CD4-positive, alpha-beta memory T cell (primary cell): ENCODE measurements at regions not wholly inside any gene's neighbourhood (a gene's known extent, or its start where the extent isn't known, plus 50 kb on each side); places are given as distances from the start of the nearest gene placed in this dataset.

ENCODE experiments used
- CTCF ChIA-PET: fragments of 350-600 bp; sonication (Branson Sonifier 250); formaldehyde crosslinking; loops from one replicate; lab custom pipeline; 2021; ENCODE audit warnings: inconsistent platforms; ENCODE audit not compliant: partially characterized antibody; lab: Charles Lee
- POLR2A ChIA-PET: fragments of 350-600 bp; sonication (Branson Sonifier 250); formaldehyde crosslinking; loops from one replicate; lab custom pipeline; 2021; ENCODE audit not compliant: partially characterized antibody; lab: Charles Lee
- DNase-seq, 5 donors: peaks; one replicate each; pipeline versions ENCODE4 v3.0.0 to v3.0.0-alpha.2; 2020 to 2022; ENCODE audit warnings: mixed read lengths in 1 of 5
- H3K27ac ChIP-seq: one replicate; pipeline ENCODE4 v1.7.0; 2013; ENCODE audit warnings: low read depth, low read length
- H3K27me3 ChIP-seq: 2 replicates; pipeline ENCODE4 v1.7.0; 2013; ENCODE audit warnings: mild to moderate bottlenecking, low read length, moderate library complexity; ENCODE audit not compliant: insufficient read depth
- H3K36me3 ChIP-seq: 2 replicates; pipeline ENCODE4 v1.7.0; 2013; ENCODE audit warnings: mild to moderate bottlenecking, low read length, moderate library complexity; ENCODE audit not compliant: insufficient read depth
- H3K4me1 ChIP-seq: 2 replicates; pipeline ENCODE4 v1.7.0; 2013; ENCODE audit warnings: mild to moderate bottlenecking, low read length, moderate library complexity; ENCODE audit not compliant: insufficient read depth
- H3K4me3 ChIP-seq, 2 donors: one replicate each; pipeline ENCODE4 v1.7.0; 2013; ENCODE audit warnings: low read length in 2 of 2, mild to moderate bottlenecking in 1 of 2
- H3K9me3 ChIP-seq, 2 donors: one replicate each; pipeline ENCODE4 v1.7.0; 2013; ENCODE audit warnings: low read length in 2 of 2, control low read depth in 1 of 2; ENCODE audit not compliant: control insufficient read depth in 1 of 2
- H3K27ac Mint-ChIP-seq, 7 donors: one replicate each; pipeline ENCODE4 v1.8.0; 2020 to 2021; ENCODE audit warnings: mixed read lengths in 7 of 7, mild to moderate bottlenecking in 6 of 7, inconsistent platforms in 3 of 7, moderate library complexity in 3 of 7
- H3K27me3 Mint-ChIP-seq, 2 donors: one replicate each; pipeline ENCODE4 v1.8.0; 2020 to 2021; ENCODE audit warnings: mixed read lengths in 2 of 2
- H3K36me3 Mint-ChIP-seq, 2 donors: one replicate each; pipeline ENCODE4 v1.8.0; 2020 to 2021; ENCODE audit warnings: mixed read lengths in 2 of 2, inconsistent platforms in 1 of 2, mild to moderate bottlenecking in 1 of 2
- H3K4me1 Mint-ChIP-seq, 4 donors: one replicate each; pipeline ENCODE4 v1.8.0; 2020 to 2021; ENCODE audit warnings: mixed read lengths in 4 of 4, mild to moderate bottlenecking in 1 of 4
- H3K4me3 Mint-ChIP-seq, 8 donors: one replicate each; pipeline ENCODE4 v1.8.0; 2020 to 2021; ENCODE audit warnings: mixed read lengths in 8 of 8, mild to moderate bottlenecking in 7 of 8, moderate library complexity in 6 of 8, inconsistent platforms in 3 of 8
- H3K9me3 Mint-ChIP-seq, 8 donors: one replicate each; pipeline ENCODE4 v1.8.0; 2020 to 2021; ENCODE audit warnings: mixed read lengths in 8 of 8, mild to moderate bottlenecking in 5 of 8, inconsistent platforms in 3 of 8, moderate library complexity in 1 of 8
- intact Hi-C: fragments of 100-400 bp; cut with micrococcal nuclease; formaldehyde crosslinking; loops from one replicate; pipeline ENCODE4 v1.15.1; 2023

DNA sequence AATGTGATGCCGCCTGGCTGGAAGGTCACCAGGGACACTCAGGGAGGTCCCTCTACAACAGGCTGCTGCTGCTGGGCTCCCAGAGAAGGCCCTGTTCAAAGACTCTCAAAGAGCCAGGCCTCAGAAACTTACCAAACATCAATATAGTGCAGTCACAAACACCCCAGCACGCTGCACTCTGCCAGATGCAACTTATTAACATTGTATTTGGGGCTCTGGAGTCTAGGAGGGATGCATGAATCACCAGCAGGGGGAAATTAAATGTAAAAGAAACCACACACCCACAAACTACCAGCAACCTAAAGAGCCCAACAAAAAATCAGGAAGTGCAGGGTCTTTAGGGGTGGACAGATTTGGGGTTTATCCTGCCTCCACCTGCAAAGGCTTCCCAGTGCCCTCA, 74.6 kb upstream of the SPATA12 start:
- H3K9me3 ChIP-seq, result no peaks in the 10 kb centered on the region
- no peaks in the 10 kb centered on the region for H3K9me3 Mint-ChIP-seq
- H3K27ac Mint-ChIP-seq, result peak overlapping the region in 3 of 7 donors; percentile 69 to 72 (median 72)
- DNase-seq, result no peak
- H3K27me3 ChIP-seq, result no peaks in the 10 kb centered on the region
- no peaks in the 10 kb centered on the region for H3K36me3 Mint-ChIP-seq
- ChIA-PET POLR2A (interaction anchor here (1.0 kb wide), 1 partner anchor 281 kb away, joined by 4 read pairs; no protein-coding TSS in a partner anchor), CTCF (interaction anchor here (1.4 to 9.9 kb wide), 6 partner anchors 12 to 282 kb away, joined by 3 to 321 read pairs (median 41); partner anchors contain the start of gene ARHGEF3)
- peaks cover 10 to 29% (median 19%) of the 10 kb centered on the region in 4 donors for H3K4me1 Mint-ChIP-seq
- intact Hi-C loops, result no loop called here
- no peaks in the 10 kb centered on the region for H3K36me3 ChIP-seq
- peaks cover 9% of the 10 kb centered on the region for H3K4me1 ChIP-seq
- no peak overlapping the region for H3K4me3 ChIP-seq
- H3K27ac ChIP-seq, result no peak overlapping the region
- H3K27me3 Mint-ChIP-seq, result peaks cover 6% of the 10 kb centered on the region in 2 donors
- H3K4me3 Mint-ChIP-seq, result no peak overlapping the region

DNA sequence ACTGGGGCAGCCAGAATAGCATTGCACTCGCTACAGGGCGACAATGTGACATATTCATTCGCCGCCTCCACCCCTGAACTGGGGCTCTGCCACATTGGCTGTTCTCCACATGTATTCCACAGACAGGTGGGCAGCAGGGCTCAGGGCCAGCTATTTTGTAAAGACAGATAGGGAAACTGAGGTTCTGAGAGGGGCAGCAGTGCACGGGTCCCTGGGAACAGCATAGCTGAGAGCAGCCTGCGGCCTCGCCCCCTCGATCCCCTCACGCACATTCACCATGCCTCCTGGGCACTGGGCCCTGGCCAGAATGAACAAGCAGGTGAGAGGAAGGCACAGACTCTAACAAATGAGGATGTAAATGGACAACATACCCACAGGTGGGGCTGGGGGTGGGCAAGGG, 75.0 kb upstream of the SPATA12 start:
- CTCF ChIA-PET, result interaction anchor here (9.6 to 9.9 kb wide), 2 partner anchors 184 to 282 kb away, joined by 197 to 321 read pairs; partner anchors contain the start of gene ARHGEF3
- peaks cover 5% of the 10 kb centered on the region in 2 donors for H3K27me3 Mint-ChIP-seq
- no peak overlapping the region for H3K4me3 ChIP-seq
- no peaks in the 10 kb centered on the region for H3K9me3 Mint-ChIP-seq
- no peaks in the 10 kb centered on the region for H3K36me3 Mint-ChIP-seq
- no peaks in the 10 kb centered on the region for H3K27me3 ChIP-seq
- intact Hi-C loops, result no loop called here
- H3K4me1 Mint-ChIP-seq, result peaks cover 11 to 33% (median 19%) of the 10 kb centered on the region in 4 donors
- no peak for DNase-seq
- H3K27ac Mint-ChIP-seq, result peak overlapping the region in 2 of 7 donors; percentile 19 to 72
- H3K36me3 ChIP-seq, result no peaks in the 10 kb centered on the region
- no peaks in the 10 kb centered on the region for H3K9me3 ChIP-seq
- H3K4me1 ChIP-seq, result peaks cover 9% of the 10 kb centered on the region
- POLR2A ChIA-PET, result no interaction called here
- H3K4me3 Mint-ChIP-seq, result no peak overlapping the region
- no peak overlapping the region for H3K27ac ChIP-seq

DNA sequence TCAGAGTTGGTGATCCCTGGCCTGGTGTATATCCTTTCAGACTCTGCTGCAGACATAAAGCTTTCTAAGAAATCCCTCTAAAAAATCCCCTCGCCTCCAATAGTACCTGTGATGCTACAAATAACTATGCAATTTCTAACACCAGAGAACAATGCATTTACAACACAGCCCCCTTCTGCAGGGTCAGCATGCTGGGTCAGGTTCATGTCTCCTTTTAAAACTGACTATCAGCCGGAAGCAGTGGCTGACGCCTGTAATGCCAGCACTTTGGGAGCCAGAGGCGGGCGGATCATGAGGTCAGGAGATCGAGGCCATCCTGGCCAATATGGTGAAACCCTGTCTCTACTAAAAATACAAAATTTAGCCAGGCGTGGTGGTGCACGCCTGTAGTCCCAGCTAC, 77.0 kb upstream of the SPATA12 start:
- no peaks in the 10 kb centered on the region for H3K36me3 Mint-ChIP-seq
- Histone ChIP-seq H3K27ac (no peak overlapping the region), H3K9me3 (no peaks in the 10 kb centered on the region), H3K27me3 (no peaks in the 10 kb centered on the region), H3K36me3 (no peaks in the 10 kb centered on the region), H3K4me3 (no peak overlapping the region), H3K4me1 (peaks cover under 1% of the 10 kb centered on the region)
- no peak overlapping the region for H3K27ac Mint-ChIP-seq
- no peaks in the 10 kb centered on the region for H3K9me3 Mint-ChIP-seq
- CTCF ChIA-PET, result interaction anchor here (1.2 to 2.7 kb wide), 3 partner anchors 67 to 282 kb away, joined by 4 to 12 read pairs (median 8); no protein-coding TSS in a partner anchor
- POLR2A ChIA-PET, result no interaction called here
- no peak overlapping the region for H3K4me3 Mint-ChIP-seq
- intact Hi-C loops, result no loop called here
- peaks cover 6 to 27% (median 14%) of the 10 kb centered on the region in 4 donors for H3K4me1 Mint-ChIP-seq
- DNase-seq, result no peak
- H3K27me3 Mint-ChIP-seq, result no peaks in the 10 kb centered on the region

DNA sequence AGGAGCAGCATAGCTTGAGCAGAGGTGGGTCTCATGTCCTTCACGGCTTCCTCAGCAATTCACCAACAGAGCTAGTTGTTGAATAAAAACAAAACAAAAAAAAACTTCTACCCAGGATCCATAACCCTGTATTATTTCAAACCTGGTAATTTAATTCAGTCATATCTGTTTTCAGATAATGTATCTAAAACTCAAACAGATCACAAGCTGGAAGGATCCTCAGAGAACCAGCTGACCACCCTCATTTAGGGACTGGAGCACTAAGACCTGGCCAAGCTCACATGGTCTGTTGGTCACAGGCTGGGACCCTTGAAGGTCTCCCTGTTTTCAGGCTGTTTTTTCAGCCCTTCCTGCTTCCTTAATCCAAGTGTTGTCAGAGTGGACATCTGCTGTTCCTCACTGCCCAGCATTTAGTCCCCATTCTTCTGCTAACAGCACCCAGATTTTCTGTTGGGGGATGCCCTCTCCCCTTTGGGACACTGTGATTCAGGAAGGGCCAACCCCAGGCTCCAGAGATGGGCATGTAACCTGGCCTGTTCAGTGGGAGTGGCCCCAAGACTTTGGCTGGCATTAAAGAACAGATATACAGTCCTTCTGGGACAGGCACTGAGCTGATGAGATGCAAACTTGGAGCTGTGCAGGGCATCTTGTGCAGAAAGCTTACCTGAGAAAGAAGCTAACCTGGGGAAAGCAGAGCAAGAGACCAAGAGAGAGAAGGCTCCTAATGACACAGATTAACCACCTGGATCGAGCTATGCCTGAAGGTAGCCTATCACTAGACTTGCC, 78.8 kb upstream of the SPATA12 start:
- DNase-seq, result no peak
- ChIA-PET CTCF (interaction anchor here (0.7 to 2.7 kb wide), 10 partner anchors 8 to 283 kb away, joined by 3 to 16 read pairs (median 4); no protein-coding TSS in a partner anchor), POLR2A (interaction anchor here (0.6 to 1.5 kb wide), 4 partner anchors 65 to 279 kb away, joined by 3 to 4 read pairs (median 3); partner anchors contain the start of gene ARHGEF3)
- Histone ChIP-seq H3K4me3 (no peak overlapping the region), H3K27ac (no peak overlapping the region), H3K4me1 (no peaks in the 10 kb centered on the region), H3K36me3 (no peaks in the 10 kb centered on the region), H3K27me3 (no peaks in the 10 kb centered on the region), H3K9me3 (no peaks in the 10 kb centered on the region)
- Mint-ChIP-seq H3K9me3 (no peaks in the 10 kb centered on the region), H3K27me3 (no peaks in the 10 kb centered on the region), H3K36me3 (no peaks in the 10 kb centered on the region), H3K4me3 (no peak overlapping the region), H3K4me1 (peaks cover 5 to 19% (median 11%) of the 10 kb centered on the region in 4 donors), H3K27ac (no peak overlapping the region)
- intact Hi-C loops, result no loop called here

DNA sequence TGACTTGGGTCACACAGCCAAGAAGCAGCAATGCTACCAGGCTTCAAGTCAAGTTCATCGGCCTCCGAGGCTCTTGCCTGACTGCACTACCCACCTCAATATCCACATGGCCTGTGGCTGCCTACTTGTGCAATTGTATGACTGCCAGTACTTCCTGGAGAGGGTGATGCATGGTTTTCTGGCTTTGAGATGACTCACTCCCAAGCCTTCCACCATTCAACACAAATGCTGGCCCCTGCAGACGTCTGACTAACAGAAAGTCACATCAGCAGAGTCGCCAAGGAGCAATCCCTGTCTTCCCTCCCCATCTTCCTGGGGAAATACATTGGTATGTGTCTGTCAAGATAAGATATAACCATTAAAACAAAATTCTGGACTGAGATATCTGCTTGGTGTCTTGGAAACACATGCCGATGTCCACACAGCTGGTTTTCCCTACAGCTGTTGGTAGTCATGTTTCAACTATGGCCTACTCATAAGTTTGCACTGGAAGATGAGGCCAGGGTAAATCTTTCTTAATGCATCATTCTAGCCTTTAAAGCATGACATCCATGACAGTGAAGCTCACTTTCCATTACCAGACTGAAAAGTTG, 79.6 kb upstream of the SPATA12 start:
- Histone ChIP-seq H3K9me3 (no peaks in the 10 kb centered on the region), H3K27me3 (no peaks in the 10 kb centered on the region), H3K4me1 (no peaks in the 10 kb centered on the region), H3K27ac (no peak overlapping the region), H3K36me3 (no peaks in the 10 kb centered on the region), H3K4me3 (no peak overlapping the region)
- Mint-ChIP-seq H3K27me3 (no peaks in the 10 kb centered on the region), H3K36me3 (no peaks in the 10 kb centered on the region), H3K4me3 (no peak overlapping the region), H3K9me3 (no peaks in the 10 kb centered on the region), H3K4me1 (peaks cover 3 to 12% (median 8%) of the 10 kb centered on the region in 4 donors), H3K27ac (no peak overlapping the region)
- intact Hi-C loops, result no loop called here
- DNase-seq, result no peak
- POLR2A ChIA-PET, result interaction anchor here (0.6 to 1.5 kb wide), 4 partner anchors 167 to 182 kb away, joined by 3 to 4 read pairs (median 4); partner anchors contain the start of gene ARHGEF3
- CTCF ChIA-PET, result interaction anchor here (0.7 to 2.7 kb wide), 8 partner anchors 9 to 282 kb away, joined by 3 to 16 read pairs (median 8); no protein-coding TSS in a partner anchor

DNA sequence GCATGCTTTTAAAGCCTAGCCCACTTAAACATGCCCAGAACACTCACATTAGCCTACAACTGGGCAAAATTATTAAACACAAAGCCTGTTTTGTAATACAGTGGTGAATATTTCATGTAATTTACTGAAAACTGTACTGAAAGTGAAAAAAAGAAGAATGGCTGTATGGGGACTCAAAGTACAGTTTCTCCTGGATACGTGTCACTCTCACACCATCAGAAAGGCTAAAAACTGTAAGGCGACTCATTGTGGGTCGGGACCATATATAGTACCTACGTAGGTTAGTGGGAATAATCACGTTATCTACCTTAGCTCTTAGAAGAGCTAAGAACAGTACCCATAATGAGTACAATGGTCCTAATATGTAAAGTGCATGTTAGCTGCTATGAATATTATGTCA, 80.2 kb upstream of the SPATA12 start:
- Histone ChIP-seq H3K4me1 (no peaks in the 10 kb centered on the region), H3K27ac (no peak overlapping the region), H3K4me3 (no peak overlapping the region), H3K9me3 (no peaks in the 10 kb centered on the region), H3K36me3 (no peaks in the 10 kb centered on the region), H3K27me3 (no peaks in the 10 kb centered on the region)
- no peak for DNase-seq
- H3K9me3 Mint-ChIP-seq, result no peaks in the 10 kb centered on the region
- ChIA-PET POLR2A (interaction anchor here (1.3 kb wide), 2 partner anchors 179 to 181 kb away, joined by 3 to 4 read pairs; partner anchors contain the start of gene ARHGEF3), CTCF (interaction anchor here (2.4 to 2.7 kb wide), 3 partner anchors 9 to 278 kb away, joined by 12 to 16 read pairs (median 14); no protein-coding TSS in a partner anchor)
- no peaks in the 10 kb centered on the region for H3K27me3 Mint-ChIP-seq
- H3K36me3 Mint-ChIP-seq, result no peaks in the 10 kb centered on the region
- no peak overlapping the region for H3K27ac Mint-ChIP-seq
- no peak overlapping the region for H3K4me3 Mint-ChIP-seq
- intact Hi-C loops, result no loop called here
- peaks cover 0 to 6% (median 3%) of the 10 kb centered on the region in 4 donors for H3K4me1 Mint-ChIP-seq

DNA sequence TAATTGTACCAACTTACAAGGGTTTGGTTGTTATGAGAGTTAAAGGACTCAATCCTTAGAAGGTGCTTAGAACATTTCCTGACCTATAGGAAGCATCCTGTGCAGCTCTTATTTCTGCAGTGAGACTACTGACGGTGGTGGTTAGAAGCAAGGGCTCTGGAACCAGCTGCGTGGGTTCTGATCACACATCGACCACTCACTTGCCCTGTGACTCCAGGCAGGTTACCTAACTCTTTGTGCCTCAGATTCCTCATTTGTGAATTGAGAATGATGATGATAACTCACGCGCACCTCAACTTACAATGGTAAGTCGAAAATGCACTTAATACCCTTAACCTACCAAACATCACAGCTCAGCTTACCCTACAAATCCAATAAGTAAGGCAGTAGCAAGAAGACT, 80.7 kb upstream of the SPATA12 start:
- Histone ChIP-seq H3K9me3 (no peaks in the 10 kb centered on the region), H3K27me3 (no peaks in the 10 kb centered on the region), H3K4me1 (no peaks in the 10 kb centered on the region), H3K36me3 (no peaks in the 10 kb centered on the region), H3K4me3 (no peak overlapping the region), H3K27ac (no peak overlapping the region)
- no peak overlapping the region for H3K27ac Mint-ChIP-seq
- H3K4me1 Mint-ChIP-seq, result peaks cover 0 to 6% (median 3%) of the 10 kb centered on the region in 4 donors
- H3K9me3 Mint-ChIP-seq, result no peaks in the 10 kb centered on the region
- no peaks in the 10 kb centered on the region for H3K27me3 Mint-ChIP-seq
- no peak for DNase-seq
- H3K4me3 Mint-ChIP-seq, result no peak overlapping the region
- CTCF ChIA-PET, result interaction anchor here (1.4 to 2.7 kb wide), 4 partner anchors 10 to 277 kb away, joined by 4 to 16 read pairs (median 13); no protein-coding TSS in a partner anchor
- H3K36me3 Mint-ChIP-seq, result no peaks in the 10 kb centered on the region
- POLR2A ChIA-PET, result interaction anchor here (1.3 kb wide), 1 partner anchor 181 kb away, joined by 4 read pairs; no protein-coding TSS in a partner anchor
- intact Hi-C loops, result no loop called here
